HG02938 (cell line): ENCODE measurements at regions not wholly inside any gene's neighbourhood (a gene's known extent, or its start where the extent isn't known, plus 50 kb on each side); places are given as distances from the start of the nearest gene placed in this dataset.
A peak's percentile ranks its signal among the peaks of the same experiment; 100 is the strongest.

ENCODE experiments used
- ATAC-seq: cut with Tn5 transposase; IDR thresholded peaks from one replicate; pipeline ENCODE4 v1.9.1; 2021; ENCODE audit warnings: mild to moderate bottlenecking, moderate library complexity; ENCODE audit not compliant: unreplicated experiment

- peak; percentile 89 for ATAC-seq
These were observed 318.9 kb downstream of the SNAPC1 start for GRCh38 chr14:62081012-62081612.

GRCh38 chr14:62081951-62082350 lies 319.7 kb downstream of the SNAPC1 start:
- ATAC-seq = no peak

GRCh38 chr14:62082779-62083178 lies 320.6 kb downstream of the SNAPC1 start:
- no peak for ATAC-seq

DNA sequence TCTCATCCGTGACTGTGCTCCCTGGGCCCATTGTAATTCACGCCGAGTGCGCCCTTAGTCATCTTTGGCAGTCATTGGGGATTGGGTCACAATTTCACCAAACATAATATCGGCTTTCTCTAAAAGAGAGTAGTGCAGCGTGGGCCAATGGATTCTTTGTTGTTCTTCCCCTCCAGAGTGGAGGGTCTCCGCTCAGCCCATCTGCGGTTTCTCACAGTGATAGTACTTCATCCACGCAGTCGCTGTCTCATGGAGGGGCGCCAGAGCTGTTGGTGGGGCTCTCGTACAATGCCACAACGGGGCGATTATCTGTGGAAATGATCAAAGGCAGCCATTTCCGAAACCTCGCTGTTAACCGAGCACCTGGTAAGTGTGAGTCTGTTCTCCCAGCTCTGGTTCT lies 321.8 kb downstream of the SNAPC1 start:
- ATAC-seq = no peak

DNA sequence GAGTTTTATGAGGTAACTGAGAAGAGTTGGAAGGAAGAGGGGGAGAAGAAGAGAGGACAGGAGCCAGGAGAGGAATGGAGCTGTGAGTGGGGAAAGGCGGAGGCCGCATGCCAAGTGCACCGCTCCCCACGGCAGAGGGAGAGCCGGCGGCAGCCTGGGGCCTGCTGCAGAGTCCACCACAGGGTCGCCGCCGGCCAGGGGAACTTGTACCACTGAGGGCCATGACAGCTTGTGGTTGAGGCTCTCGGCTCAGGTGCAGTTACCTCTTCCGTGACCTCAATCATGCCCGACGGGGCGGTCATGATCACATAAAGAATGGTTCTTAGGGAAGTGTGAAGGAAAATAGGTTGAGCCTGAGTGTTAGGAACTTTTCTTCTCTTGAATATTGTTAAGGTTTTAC lies 325.0 kb downstream of the SNAPC1 start:
- no peak for ATAC-seq

- ATAC-seq = no peak
These were observed 331.5 kb downstream of the SNAPC1 start for GRCh38 chr14:62093736-62094135.

DNA sequence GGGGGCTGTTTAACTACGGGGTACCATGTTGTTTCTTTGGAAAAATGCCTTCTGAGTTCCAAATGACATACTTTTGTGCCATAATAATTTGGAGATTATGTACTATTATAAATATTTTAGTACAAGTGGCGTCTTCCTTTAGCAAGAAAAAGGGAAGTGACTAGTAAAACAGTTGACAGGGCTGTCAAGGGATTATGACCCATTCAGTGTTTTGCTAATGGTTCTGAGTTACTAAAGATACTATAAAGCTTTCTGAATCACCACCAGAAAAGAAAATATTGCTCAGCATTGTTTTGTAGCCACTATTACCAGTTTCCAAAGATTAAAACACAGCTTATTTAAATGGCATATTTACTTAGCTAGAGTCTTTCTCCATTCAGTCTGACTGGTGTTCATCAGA lies 334.9 kb downstream of the SNAPC1 start:
- ATAC-seq = peak; percentile 44

DNA sequence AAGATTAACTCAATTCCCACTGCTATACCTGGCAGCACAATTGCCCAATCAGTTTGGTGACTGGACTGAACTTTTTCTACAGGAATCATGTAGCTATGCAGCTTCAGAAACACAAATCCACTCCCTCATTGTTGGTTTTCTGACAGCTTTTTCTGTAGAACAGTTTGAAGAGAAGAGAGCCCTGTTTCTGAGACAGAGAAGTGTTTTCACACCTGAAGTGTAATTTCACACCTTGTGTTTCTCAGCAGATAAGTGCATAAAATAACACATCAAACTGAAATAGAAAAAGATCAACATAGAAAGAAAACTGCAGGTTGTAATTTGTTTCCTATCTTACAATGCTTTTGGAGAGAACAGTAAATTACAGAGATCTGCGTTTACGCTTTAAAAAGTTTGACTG lies 335.6 kb downstream of the SNAPC1 start:
- ATAC-seq = no peak

DNA sequence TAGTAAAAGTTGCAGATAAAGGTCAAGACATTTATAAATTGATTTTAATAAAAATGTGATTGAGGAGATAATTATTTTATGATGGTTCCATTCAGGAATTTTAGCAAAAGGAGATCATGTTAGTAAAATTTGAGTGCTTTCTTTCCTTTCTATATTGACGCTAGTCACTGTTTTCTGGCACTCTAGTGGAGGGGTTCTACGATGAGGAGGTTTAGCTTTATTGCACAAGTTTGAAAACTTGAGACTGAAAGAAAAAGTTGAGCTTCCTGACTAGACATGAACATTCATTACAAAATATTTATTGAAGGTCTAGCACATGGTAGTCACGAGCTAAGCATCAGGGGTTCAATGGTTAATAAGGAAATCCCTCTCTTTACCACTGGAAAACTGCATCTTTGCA lies 336.1 kb downstream of the SNAPC1 start:
- no peak for ATAC-seq

DNA sequence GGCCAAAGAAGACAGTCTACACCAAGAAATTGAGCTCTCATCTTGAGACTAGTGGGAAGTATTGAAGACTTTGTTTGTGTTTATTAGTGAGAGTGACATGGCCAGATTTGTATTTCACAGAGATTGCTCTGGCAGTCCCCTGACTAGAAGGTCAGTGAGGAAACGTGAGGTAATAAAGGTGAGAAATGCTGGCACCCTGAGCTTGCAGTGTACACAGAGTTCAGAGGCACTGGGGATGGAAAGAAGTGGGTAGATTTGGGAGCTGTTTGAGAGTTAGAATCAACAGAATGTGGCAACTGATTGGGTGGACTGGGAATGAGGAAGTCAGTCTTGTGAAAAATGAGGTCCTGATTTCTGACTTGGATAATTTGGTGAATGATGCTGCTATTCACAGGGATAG lies 336.9 kb downstream of the SNAPC1 start:
- ATAC-seq = no peak

DNA sequence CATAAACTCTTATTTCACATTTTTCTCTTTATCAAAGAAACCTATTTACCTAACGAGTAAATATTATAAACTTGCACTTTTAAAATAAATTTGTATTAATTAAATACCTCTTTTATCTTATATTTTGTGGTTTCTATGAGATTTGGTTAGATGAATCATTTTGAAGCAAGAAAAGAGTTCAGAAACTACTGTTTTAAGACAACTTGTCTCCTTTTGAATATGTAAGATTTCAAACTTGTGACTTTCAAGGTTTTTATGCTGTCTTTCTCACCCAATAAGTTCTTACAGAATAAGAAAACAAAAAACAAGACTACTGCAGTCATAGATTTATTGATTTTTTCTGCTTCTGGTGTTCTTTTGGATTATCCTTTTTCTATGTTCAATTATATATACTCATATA lies 339.0 kb downstream of the SNAPC1 start:
- ATAC-seq = no peak

DNA sequence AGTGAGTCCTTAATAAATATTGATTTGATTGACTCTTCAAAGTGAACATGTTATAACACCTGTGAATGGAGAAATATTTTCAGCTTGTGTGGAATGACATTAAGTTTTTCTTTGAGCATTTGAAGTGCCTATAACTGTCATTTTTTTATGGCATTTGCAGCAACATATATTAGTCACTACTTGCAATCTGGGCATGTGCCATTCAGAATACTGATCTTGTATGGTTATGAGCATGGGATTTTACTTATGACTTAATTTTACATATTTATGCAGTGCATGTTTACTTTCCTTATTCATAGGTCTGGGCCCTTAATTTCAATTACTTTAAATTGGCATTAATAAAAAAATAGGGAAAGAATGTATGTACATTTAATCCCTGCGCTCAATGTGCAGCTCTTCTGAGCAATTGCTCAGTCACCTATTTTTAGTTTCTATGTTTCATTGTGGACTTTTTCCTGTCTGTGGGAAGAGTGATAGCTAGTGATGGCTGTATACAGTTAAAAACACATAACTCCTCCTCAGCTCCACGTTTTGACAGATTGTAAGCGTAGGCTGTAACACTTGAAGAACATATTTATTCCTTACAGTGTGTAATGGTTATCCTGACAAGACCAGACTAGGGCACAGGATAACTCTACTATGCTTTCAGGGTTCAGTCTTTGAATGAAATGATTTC lies 339.6 kb downstream of the SNAPC1 start:
- ATAC-seq = no peak

DNA sequence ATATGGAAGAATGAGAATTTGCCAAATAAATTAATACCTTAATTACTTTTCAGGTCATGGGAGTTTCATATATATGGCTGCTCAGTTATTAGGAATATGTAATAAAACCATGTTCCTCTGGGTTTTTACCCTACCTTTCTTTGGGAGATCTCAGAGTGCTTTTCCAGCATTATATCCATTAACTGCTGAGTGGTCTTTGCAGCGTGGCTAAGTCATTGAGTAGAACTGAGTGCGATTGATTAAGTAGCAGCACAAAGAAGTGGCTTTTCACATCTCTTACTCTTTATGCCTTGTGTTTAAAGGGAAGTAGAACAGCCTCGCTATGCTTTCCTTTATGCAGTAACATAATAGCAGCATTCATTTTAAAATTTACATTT lies 340.1 kb downstream of the SNAPC1 start:
- ATAC-seq = no peak

- no peak for ATAC-seq
These were observed 341.2 kb downstream of the SNAPC1 start for GRCh38 chr14:62103464-62103863.

DNA sequence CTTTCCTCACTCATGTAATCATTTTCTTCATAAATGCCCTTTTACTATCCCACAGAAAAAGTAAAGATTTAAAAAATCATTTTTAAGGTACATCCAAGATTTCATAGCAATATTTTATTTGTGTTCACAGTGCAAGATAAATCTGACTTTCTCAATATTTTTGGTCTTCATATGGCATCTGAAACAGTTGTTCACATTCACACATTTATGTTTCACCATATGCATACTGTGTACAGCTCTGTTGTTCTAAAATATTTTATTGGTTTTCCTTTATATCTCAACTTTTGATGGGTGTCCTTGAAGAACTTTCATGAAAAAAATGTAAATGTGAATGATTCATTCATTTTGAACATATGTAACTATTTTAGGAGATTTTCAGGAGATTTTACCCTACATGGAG lies 348.7 kb downstream of the SNAPC1 start:
- no peak for ATAC-seq

DNA sequence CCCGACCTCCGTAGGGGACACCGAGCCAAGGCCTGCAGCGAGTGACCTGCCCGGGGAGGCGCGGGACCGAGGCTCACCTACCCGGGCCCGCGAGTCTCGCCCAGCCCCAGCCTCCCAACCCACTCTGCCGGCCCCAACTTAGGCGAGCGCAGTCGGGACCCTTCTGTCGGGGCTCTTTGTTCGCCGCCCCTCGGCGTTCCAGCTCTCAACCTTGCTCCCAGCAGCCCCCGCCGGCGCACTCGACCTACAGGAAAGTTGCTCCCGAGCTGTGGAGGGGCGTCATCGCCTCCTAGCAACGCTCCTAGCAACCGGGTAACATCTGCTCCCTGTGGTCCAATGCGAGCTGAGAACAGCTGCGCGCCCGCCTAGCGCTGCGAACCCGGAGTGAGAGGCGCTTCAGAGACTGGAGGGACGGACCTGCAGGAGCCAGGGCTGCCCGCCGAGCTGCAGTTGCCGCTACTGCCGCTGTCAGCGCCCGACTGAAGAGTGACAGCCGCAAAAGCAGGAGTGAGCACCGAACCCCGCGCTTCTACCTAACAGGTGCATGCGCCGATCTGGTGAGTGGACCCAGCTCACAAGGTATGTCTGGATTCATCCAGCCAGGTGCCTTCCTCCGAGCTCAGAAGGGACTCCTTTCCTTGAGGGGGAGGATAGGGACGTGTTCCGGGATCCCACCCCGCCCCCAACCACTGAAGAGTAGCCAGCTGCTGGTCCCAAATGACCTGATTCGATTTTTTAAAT lies 355.0 kb downstream of the SNAPC1 start:
- ATAC-seq = peak; percentile 85

DNA sequence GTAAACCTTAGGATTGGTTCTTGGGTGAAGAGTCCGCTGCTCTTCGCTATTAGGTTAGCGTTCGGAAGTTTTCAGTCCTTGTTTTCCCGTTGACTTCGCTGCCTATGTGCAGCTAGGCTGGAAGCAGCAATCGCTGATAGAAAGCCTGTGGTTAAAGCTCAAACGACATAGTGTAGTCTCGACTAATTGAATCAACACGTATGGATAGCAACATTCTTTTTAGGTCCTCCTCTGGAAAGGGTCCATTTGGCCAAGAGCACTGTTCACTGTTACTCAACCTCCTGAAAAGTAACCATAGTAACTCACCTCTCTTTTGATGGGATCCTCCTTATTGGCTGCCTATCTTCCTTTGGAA lies 355.5 kb downstream of the SNAPC1 start:
- no peak for ATAC-seq

GRCh38 chr14:62118461-62118860 lies 356.2 kb downstream of the SNAPC1 start:
- no peak for ATAC-seq

- ATAC-seq = no peak
These were observed 356.7 kb downstream of the SNAPC1 start for GRCh38 chr14:62118871-62119270.

GRCh38 chr14:62123961-62124360 lies 361.7 kb downstream of the SNAPC1 start:
- no peak for ATAC-seq

DNA sequence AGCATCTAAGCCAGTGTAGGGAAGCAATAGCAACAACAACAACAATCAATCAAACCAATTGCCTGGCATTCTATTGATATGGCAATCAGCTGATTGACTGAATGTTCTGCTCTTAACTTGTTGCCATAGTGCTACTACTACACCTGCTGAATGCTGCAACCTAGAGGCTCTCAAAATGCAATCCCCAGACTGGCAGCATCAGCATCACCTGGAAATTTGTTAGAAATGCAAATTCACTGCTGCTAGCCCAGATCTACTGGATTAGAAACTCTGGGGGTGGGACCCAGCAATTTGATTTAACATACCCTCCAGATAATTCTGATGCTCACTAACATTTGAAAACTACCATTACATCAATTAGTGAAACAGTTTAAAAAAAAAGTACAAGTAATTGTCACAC lies 363.6 kb downstream of the SNAPC1 start:
- no peak for ATAC-seq

DNA sequence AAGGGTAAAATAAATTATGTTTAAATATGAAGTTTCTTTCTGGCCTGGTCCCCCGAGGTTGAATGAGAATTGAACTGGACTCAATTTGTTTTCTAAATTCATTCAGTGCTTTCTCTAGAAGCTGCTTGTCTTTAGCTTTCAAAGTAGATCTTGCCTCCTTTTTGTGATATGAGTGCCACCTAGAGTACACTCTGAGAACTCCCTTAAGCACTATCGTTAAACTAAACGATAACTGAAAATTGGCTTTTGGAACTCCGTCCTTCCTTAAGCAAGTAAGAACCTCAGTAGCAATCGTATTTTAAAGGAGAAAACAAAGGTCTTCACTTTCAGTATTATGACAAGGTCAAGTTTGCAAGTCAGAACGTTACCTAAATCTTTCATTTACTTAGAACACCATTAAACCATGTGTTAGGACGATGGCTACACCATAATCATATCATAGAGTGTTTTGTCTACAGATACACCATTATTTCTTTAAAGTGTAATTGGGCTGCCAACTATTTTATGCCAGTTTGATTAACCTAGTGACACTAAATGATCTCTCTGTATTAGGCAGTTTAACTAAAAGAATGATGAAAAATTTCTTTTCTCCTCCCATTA lies 364.8 kb downstream of the SNAPC1 start:
- ATAC-seq = peak; percentile 75
